ENCODE measurements at regions not wholly inside any gene's neighbourhood (a gene's known extent, or its start where the extent isn't known, plus 50 kb on each side); places are given as distances from the start of the nearest gene placed in this dataset.

DNA sequence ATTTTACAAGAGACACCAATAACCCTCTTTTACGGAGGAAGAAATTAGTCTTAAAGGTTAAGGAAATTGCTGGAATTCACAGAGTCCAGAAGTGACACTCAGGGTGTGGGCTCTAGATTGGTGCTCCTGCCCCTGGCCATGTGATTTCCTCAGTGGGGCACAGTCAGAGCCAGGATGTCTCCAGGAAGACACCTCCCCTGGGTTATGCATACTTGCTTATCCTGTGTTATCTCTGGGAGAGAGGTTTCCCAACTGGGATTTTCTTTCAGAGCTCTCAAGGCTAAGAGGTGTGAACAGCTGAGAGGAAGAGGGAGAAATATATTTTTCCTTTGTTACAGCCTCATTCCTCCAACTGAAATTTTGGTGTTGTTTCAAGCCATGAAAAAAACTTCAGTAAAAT lies 125.6 kb upstream of the CELF4 start:
- Histone ChIP-seq H3K4me3 (ENCODE audit: low read length in 2 of 2) (no peak overlapping the region), H3K9me3 (ENCODE audit: control insufficient read depth in 2 of 2, insufficient read depth in 1 of 2, low read length in 1 of 2) (no peaks in the 10 kb centered on the region), H3K27me3 (ENCODE audit: control insufficient read depth in 2 of 2, insufficient read depth in 1 of 2, low read length in 1 of 2) (no peaks in the 10 kb centered on the region), H3K4me1 (ENCODE audit: control insufficient read depth in 2 of 2, insufficient read depth in 2 of 2, low read length in 2 of 2) (no peaks in the 10 kb centered on the region), H3K36me3 (ENCODE audit: control insufficient read depth in 2 of 2, insufficient read depth in 2 of 2, low read length in 1 of 2) (no peaks in the 10 kb centered on the region), H3K27ac (ENCODE audit: low read depth in 1 of 2, low read length in 1 of 2) (no peak overlapping the region)
- no peak for DNase-seq (ENCODE audit: low read depth in 6 of 9, low spot score in 9 of 9)
- WGBS, result 96% methylated on average over 1 of the region's 1 CpG

DNA sequence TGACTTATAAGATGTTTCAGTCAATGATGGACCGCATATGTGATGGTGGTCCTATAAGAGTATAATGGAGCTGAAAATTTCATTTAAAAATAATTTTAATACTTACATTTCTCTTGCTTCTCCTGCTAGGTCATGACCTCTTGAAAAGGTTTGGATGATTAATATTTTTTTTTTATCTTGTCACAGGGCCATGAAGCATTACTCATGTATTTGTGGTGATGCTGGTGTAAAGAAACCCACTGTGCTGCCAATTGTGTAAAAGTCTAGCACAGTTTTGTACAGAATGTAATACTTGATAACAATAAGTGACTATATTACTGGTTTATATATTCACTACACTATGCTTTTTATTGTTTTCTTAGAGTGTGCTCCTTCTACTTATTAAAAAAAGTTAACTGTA lies 124.2 kb upstream of the CELF4 start:
- no peak overlapping the region for H3K4me3 ChIP-seq (ENCODE audit: low read length in 2 of 2)
- no peaks in the 10 kb centered on the region for H3K9me3 ChIP-seq (ENCODE audit: control insufficient read depth in 2 of 2, insufficient read depth in 1 of 2, low read length in 1 of 2)
- no peaks in the 10 kb centered on the region for H3K36me3 ChIP-seq (ENCODE audit: control insufficient read depth in 2 of 2, insufficient read depth in 2 of 2, low read length in 1 of 2)
- H3K27me3 ChIP-seq (ENCODE audit: control insufficient read depth in 2 of 2, insufficient read depth in 1 of 2, low read length in 1 of 2), result no peaks in the 10 kb centered on the region
- no peak overlapping the region for H3K27ac ChIP-seq (ENCODE audit: low read depth in 1 of 2, low read length in 1 of 2)
- H3K4me1 ChIP-seq (ENCODE audit: control insufficient read depth in 2 of 2, insufficient read depth in 2 of 2, low read length in 2 of 2), result no peaks in the 10 kb centered on the region
- WGBS, result 54% methylated on average over 1 of the region's 1 CpG
- DNase-seq (ENCODE audit: low read depth in 6 of 9, low spot score in 9 of 9), result no peak

DNA sequence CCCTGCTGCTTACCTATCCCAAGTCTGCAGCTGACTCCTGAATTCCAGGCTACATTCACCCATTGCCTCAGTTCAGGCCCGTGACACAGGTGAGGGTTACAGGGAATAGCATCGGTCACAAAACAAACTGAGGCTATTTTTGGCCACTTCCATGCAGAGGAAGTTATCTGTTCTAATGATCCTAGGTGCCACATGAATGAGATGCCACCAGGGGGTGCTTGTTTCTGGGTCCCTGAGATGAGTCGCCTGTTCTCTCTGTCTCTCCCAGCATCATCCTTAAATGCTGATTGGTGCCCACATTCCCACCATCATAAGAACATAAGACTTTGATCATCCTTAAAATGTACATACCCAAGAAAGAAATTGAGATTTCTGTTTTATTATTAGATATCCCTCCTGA lies 119.0 kb upstream of the CELF4 start:
- no peaks in the 10 kb centered on the region for H3K36me3 ChIP-seq (ENCODE audit: control insufficient read depth in 2 of 2, insufficient read depth in 2 of 2, low read length in 1 of 2)
- no peak overlapping the region for H3K27ac ChIP-seq (ENCODE audit: low read depth in 1 of 2, low read length in 1 of 2)
- H3K27me3 ChIP-seq (ENCODE audit: control insufficient read depth in 2 of 2, insufficient read depth in 1 of 2, low read length in 1 of 2), result no peaks in the 10 kb centered on the region
- no peak overlapping the region for H3K4me3 ChIP-seq (ENCODE audit: low read length in 2 of 2)
- H3K4me1 ChIP-seq (ENCODE audit: control insufficient read depth in 2 of 2, insufficient read depth in 2 of 2, low read length in 2 of 2), result no peaks in the 10 kb centered on the region
- H3K9me3 ChIP-seq (ENCODE audit: control insufficient read depth in 2 of 2, insufficient read depth in 1 of 2, low read length in 1 of 2), result no peaks in the 10 kb centered on the region
- DNase-seq (ENCODE audit: low read depth in 6 of 9, low spot score in 9 of 9), result no peak
- 90% methylated on average over 3 of the region's 3 CpGs for WGBS

DNA sequence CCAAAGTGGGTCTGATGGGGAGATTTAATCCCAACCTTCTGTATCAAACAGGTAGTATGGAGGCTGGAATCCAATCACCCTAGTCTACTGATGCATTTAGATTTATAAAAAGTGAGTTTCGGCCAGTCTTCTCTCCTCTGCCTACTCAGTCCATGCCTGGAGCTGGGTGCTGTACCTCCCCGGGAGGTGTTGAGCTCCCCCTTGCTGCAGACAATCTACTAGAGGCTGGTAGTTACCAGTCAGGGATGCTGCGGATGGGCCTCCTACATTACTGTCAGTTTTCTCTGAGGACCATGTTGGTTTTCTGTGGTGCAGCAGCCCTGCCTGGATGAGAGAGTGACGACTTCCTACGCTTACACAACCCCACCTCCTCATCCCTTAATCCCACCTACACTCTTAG lies 118.6 kb upstream of the CELF4 start:
- no peak overlapping the region for H3K4me3 ChIP-seq (ENCODE audit: low read length in 2 of 2)
- H3K9me3 ChIP-seq (ENCODE audit: control insufficient read depth in 2 of 2, insufficient read depth in 1 of 2, low read length in 1 of 2), result no peaks in the 10 kb centered on the region
- no peak overlapping the region for H3K27ac ChIP-seq (ENCODE audit: low read depth in 1 of 2, low read length in 1 of 2)
- WGBS, result 92% methylated on average over 5 of the region's 5 CpGs
- no peaks in the 10 kb centered on the region for H3K4me1 ChIP-seq (ENCODE audit: control insufficient read depth in 2 of 2, insufficient read depth in 2 of 2, low read length in 2 of 2)
- H3K27me3 ChIP-seq (ENCODE audit: control insufficient read depth in 2 of 2, insufficient read depth in 1 of 2, low read length in 1 of 2), result no peaks in the 10 kb centered on the region
- no peak for DNase-seq (ENCODE audit: low read depth in 6 of 9, low spot score in 9 of 9)
- H3K36me3 ChIP-seq (ENCODE audit: control insufficient read depth in 2 of 2, insufficient read depth in 2 of 2, low read length in 1 of 2), result no peaks in the 10 kb centered on the region

DNA sequence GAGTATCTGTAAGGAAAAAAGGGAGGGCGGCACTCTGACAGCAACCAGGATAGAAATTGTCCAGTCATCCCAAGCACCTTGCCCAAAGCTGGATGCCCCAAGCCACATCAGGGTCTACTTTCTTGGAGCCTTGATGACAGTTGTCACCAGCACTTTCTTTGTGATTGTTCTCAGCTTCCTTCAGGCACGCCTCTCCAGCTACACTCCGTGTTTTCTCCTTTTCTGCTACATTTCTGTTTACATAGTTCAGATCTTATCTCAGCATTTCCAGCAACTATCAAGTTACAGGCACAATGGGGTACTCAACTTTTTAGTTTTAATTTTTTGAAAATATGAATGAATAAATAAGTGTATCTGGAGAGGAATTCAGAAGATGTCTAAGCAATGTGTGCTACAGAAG lies 115.3 kb upstream of the CELF4 start:
- WGBS, result 83% methylated on average over 3 of the region's 3 CpGs
- Histone ChIP-seq H3K36me3 (ENCODE audit: control insufficient read depth in 2 of 2, insufficient read depth in 2 of 2, low read length in 1 of 2) (no peaks in the 10 kb centered on the region), H3K9me3 (ENCODE audit: control insufficient read depth in 2 of 2, insufficient read depth in 1 of 2, low read length in 1 of 2) (no peaks in the 10 kb centered on the region), H3K27ac (ENCODE audit: low read depth in 1 of 2, low read length in 1 of 2) (no peak overlapping the region), H3K4me3 (ENCODE audit: low read length in 2 of 2) (no peak overlapping the region), H3K4me1 (ENCODE audit: control insufficient read depth in 2 of 2, insufficient read depth in 2 of 2, low read length in 2 of 2) (no peaks in the 10 kb centered on the region), H3K27me3 (ENCODE audit: control insufficient read depth in 2 of 2, insufficient read depth in 1 of 2, low read length in 1 of 2) (no peaks in the 10 kb centered on the region)
- DNase-seq (ENCODE audit: low read depth in 6 of 9, low spot score in 9 of 9), result no peak

DNA sequence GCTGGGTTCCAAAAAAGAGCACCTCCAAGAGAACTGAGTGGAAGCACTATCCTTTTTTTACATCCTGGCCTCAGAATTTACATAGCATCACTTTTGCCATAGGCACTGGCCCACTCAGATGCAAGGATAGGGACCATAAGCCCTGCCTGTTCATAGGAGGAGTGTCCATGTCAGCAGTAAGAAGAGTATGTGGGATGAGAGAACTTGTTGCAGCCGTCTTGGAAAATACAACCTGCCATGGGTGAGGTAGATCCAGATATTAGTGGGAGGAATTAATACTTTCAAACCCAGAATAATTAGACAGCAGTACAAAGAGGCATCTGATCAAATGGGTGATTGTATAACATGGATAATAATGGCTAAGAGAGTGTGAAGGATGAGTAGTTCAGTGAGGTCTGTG lies 110.7 kb upstream of the CELF4 start:
- Histone ChIP-seq H3K9me3 (ENCODE audit: control insufficient read depth in 2 of 2, insufficient read depth in 1 of 2, low read length in 1 of 2) (no peaks in the 10 kb centered on the region), H3K4me3 (ENCODE audit: low read length in 2 of 2) (no peak overlapping the region), H3K27ac (ENCODE audit: low read depth in 1 of 2, low read length in 1 of 2) (no peak overlapping the region), H3K4me1 (ENCODE audit: control insufficient read depth in 2 of 2, insufficient read depth in 2 of 2, low read length in 2 of 2) (no peaks in the 10 kb centered on the region), H3K27me3 (ENCODE audit: control insufficient read depth in 2 of 2, insufficient read depth in 1 of 2, low read length in 1 of 2) (no peaks in the 10 kb centered on the region), H3K36me3 (ENCODE audit: control insufficient read depth in 2 of 2, insufficient read depth in 2 of 2, low read length in 1 of 2) (no peaks in the 10 kb centered on the region)
- 97% methylated on average over 1 of the region's 1 CpG for WGBS
- no peak for DNase-seq (ENCODE audit: low read depth in 6 of 9, low spot score in 9 of 9)

DNA sequence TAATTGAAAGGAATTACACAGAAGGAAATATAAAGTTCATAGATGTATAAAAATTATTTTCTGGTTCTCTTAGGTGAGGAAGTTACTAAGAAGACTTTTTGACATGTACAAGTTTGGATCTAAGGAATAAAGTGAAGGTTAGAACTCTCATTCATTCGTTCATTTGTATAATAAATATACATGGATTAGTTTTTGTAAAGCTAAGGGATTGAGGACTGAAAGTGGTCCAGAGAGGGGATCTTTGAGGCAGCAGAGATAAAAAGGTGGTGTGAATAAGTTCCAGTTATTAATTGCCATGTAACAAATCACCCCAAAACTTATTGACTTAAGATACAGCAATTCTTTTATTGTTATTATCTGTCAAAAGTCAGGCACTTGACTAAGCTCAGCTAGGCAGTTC lies 110.1 kb upstream of the CELF4 start:
- Histone ChIP-seq H3K27me3 (ENCODE audit: control insufficient read depth in 2 of 2, insufficient read depth in 1 of 2, low read length in 1 of 2) (no peaks in the 10 kb centered on the region), H3K4me3 (ENCODE audit: low read length in 2 of 2) (no peak overlapping the region), H3K27ac (ENCODE audit: low read depth in 1 of 2, low read length in 1 of 2) (no peak overlapping the region), H3K9me3 (ENCODE audit: control insufficient read depth in 2 of 2, insufficient read depth in 1 of 2, low read length in 1 of 2) (no peaks in the 10 kb centered on the region), H3K4me1 (ENCODE audit: control insufficient read depth in 2 of 2, insufficient read depth in 2 of 2, low read length in 2 of 2) (no peaks in the 10 kb centered on the region), H3K36me3 (ENCODE audit: control insufficient read depth in 2 of 2, insufficient read depth in 2 of 2, low read length in 1 of 2) (no peaks in the 10 kb centered on the region)
- WGBS, result 87% methylated on average over 1 of the region's 1 CpG
- DNase-seq (ENCODE audit: low read depth in 6 of 9, low spot score in 9 of 9), result no peak

DNA sequence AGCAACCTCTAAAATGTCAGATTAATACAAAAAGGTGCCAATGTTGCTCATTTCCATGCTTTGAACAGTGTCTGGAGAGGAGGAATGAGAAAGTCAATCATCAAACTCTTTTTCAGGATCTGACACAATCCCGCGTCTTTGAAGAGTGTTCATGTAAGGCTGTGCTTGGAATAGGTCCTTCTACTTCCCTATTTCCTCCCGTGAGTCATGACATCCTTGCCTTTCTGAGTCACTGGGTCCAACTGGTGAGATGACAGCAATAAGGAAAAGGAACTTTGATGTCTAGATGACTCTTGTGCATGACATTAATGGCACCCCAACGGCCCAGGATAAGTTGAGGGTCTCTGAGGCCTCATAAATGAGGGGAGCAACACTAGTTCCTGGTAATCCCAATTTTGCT lies 109.0 kb upstream of the CELF4 start:
- Histone ChIP-seq H3K4me3 (ENCODE audit: low read length in 2 of 2) (no peak overlapping the region), H3K4me1 (ENCODE audit: control insufficient read depth in 2 of 2, insufficient read depth in 2 of 2, low read length in 2 of 2) (no peaks in the 10 kb centered on the region), H3K27ac (ENCODE audit: low read depth in 1 of 2, low read length in 1 of 2) (no peak overlapping the region), H3K36me3 (ENCODE audit: control insufficient read depth in 2 of 2, insufficient read depth in 2 of 2, low read length in 1 of 2) (no peaks in the 10 kb centered on the region), H3K9me3 (ENCODE audit: control insufficient read depth in 2 of 2, insufficient read depth in 1 of 2, low read length in 1 of 2) (no peaks in the 10 kb centered on the region), H3K27me3 (ENCODE audit: control insufficient read depth in 2 of 2, insufficient read depth in 1 of 2, low read length in 1 of 2) (no peaks in the 10 kb centered on the region)
- DNase-seq (ENCODE audit: low read depth in 6 of 9, low spot score in 9 of 9), result no peak
- 88% methylated on average over 4 of the region's 4 CpGs for WGBS

DNA sequence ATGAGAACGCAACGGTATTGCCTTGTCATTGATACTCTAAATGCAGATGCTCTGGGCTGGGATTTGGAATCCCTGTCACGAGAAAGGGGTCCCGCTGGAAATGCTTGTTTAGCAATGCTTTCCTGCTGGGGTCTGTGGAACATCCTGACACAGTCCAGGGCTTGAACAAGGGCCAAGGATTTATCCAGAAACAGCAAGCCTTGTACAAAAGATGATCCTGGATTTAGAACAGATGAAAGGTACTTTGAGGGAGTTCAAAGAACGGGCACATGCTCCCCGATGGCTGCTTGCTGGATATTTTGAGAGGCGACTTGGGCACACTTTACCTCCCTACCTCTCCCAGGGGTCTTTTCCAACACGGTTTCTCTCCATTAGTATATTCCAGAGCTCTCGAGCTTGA lies 108.1 kb upstream of the CELF4 start:
- no peaks in the 10 kb centered on the region for H3K36me3 ChIP-seq (ENCODE audit: control insufficient read depth in 2 of 2, insufficient read depth in 2 of 2, low read length in 1 of 2)
- H3K4me3 ChIP-seq (ENCODE audit: low read length in 2 of 2), result no peak overlapping the region
- no peak overlapping the region for H3K27ac ChIP-seq (ENCODE audit: low read depth in 1 of 2, low read length in 1 of 2)
- no peak for DNase-seq (ENCODE audit: low read depth in 6 of 9, low spot score in 9 of 9)
- no peaks in the 10 kb centered on the region for H3K4me1 ChIP-seq (ENCODE audit: control insufficient read depth in 2 of 2, insufficient read depth in 2 of 2, low read length in 2 of 2)
- no peaks in the 10 kb centered on the region for H3K9me3 ChIP-seq (ENCODE audit: control insufficient read depth in 2 of 2, insufficient read depth in 1 of 2, low read length in 1 of 2)
- 90% methylated on average over 9 of the region's 9 CpGs for WGBS
- no peaks in the 10 kb centered on the region for H3K27me3 ChIP-seq (ENCODE audit: control insufficient read depth in 2 of 2, insufficient read depth in 1 of 2, low read length in 1 of 2)

DNA sequence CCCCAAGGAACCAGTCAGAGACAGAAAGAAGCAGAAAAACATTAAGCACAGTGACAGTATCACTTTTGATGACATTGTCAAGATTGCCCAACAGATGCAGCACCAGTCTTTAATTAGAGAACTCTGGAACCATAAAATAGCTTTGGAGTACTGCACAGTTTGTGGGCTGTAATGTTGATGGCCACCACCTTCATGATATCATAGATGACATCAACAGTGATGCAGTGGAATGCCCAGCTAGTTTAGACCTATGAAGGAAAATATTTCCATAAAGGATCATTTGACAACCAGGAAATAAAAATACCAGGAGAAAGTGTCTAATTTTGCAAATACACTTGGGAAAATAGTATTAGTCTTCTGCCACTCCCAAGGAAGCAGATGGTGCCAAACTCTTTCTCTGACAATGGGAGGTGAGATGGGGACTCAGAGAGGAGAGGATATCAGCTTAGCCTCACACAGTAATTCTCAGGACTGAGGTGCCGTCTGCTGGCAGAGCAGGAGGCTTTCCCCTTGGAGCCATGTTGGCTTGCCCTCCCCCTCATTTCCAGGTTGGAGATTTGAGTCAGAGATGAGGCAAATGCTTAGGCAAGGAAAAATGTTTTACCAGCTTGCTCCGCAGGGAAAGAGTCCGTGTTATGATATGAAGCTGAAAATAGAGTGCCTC lies 107.5 kb upstream of the CELF4 start:
- Histone ChIP-seq H3K9me3 (ENCODE audit: control insufficient read depth in 2 of 2, insufficient read depth in 1 of 2, low read length in 1 of 2) (no peaks in the 10 kb centered on the region), H3K27me3 (ENCODE audit: control insufficient read depth in 2 of 2, insufficient read depth in 1 of 2, low read length in 1 of 2) (no peaks in the 10 kb centered on the region), H3K27ac (ENCODE audit: low read depth in 1 of 2, low read length in 1 of 2) (no peak overlapping the region), H3K4me1 (ENCODE audit: control insufficient read depth in 2 of 2, insufficient read depth in 2 of 2, low read length in 2 of 2) (no peaks in the 10 kb centered on the region), H3K36me3 (ENCODE audit: control insufficient read depth in 2 of 2, insufficient read depth in 2 of 2, low read length in 1 of 2) (no peaks in the 10 kb centered on the region), H3K4me3 (ENCODE audit: low read length in 2 of 2) (no peak overlapping the region)
- no peak for DNase-seq (ENCODE audit: low read depth in 6 of 9, low spot score in 9 of 9)
- WGBS, result 95% methylated on average over 3 of the region's 3 CpGs

Measured in thymus (tissue), 11 donors.